Esophagus muscularis mucosa (tissue), 4 donors: ENCODE measurements at regions not wholly inside any gene's neighbourhood (a gene's known extent, or its start where the extent isn't known, plus 50 kb on each side); places are given as distances from the start of the nearest gene placed in this dataset.

ENCODE experiments used
- CTCF ChIP-seq, 3 experiments: fragments of 200-600 bp in 2 of 3; fragments of 450-650 bp in 1 of 3; sonication (generic) in 2 of 3; IDR thresholded peaks; one replicate each; pipeline ENCODE4 v1.5.1; 2017 to 2019; ENCODE audit warnings: antibody characterized with exemption in 3 of 3, mild to moderate bottlenecking in 2 of 3, moderate library complexity in 1 of 3
- EP300 ChIP-seq: sonication (generic); formaldehyde crosslinking; IDR thresholded peaks from one replicate; pipeline ENCODE4 v1.6.1; 2017; ENCODE audit warnings: antibody characterized with exemption
- POLR2A ChIP-seq: fragments of 450-650 bp; IDR thresholded peaks from one replicate; pipeline ENCODE4 v1.6.1; 2017; ENCODE audit warnings: antibody characterized with exemption, moderate library complexity, mild to moderate bottlenecking, low read depth
- POLR2AphosphoS5 ChIP-seq, 2 donors: sonication (generic); formaldehyde crosslinking; IDR thresholded peaks; one replicate each; pipeline ENCODE4 v1.6.1; 2017; ENCODE audit warnings: antibody characterized with exemption in 2 of 2

DNA sequence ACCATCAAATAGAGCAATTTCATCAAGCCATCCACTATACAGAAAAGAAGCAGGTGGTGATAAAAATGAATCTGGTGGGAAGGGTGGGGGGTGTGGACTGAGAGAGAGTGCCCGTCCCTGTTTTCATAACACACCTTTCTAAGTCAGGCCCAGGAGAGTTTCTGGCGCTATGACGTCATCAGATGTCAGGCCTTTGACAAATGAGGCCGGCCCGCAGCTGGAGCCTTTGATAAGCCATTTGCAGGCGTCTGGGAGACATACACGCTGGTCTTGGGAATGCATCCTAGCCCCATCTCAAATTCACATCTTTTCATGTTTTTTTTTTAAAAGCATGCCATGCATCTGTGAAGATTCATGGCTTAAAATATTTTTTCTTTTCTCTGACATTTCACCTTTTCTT is 404.5 kb downstream of the BCOR start:
- TF ChIP-seq CTCF (IDR thresholded peaks at IDR 0.05): no peak
- TF ChIP-seq POLR2AphosphoS5 (IDR thresholded peaks at IDR 0.05): no peak
- no peak for TF ChIP-seq EP300
- no peak for TF ChIP-seq POLR2A
